Stimulated activated CD8-positive, alpha-beta memory T cell treated with anti-CD3 and anti-CD28 coated beads, Interleukin-7, amount 100 ng/mL, for 48 hours (primary cell): ENCODE measurements at regions not wholly inside any gene's neighbourhood (a gene's known extent, or its start where the extent isn't known, plus 50 kb on each side); places are given as distances from the start of the nearest gene placed in this dataset.

Experiments
- DNase-seq, 2 donors: peaks; one replicate each; pipeline ENCODE4 v3.0.0-alpha.2; 2020; ENCODE audit warnings: low read depth in 1 of 2; ENCODE audit errors: extremely low read depth in 1 of 2

- DNase-seq: no peak
Observed at GRCh38 chr1:22262583-22262982, 119.7 kb upstream of the WNT4 start.

DNA sequence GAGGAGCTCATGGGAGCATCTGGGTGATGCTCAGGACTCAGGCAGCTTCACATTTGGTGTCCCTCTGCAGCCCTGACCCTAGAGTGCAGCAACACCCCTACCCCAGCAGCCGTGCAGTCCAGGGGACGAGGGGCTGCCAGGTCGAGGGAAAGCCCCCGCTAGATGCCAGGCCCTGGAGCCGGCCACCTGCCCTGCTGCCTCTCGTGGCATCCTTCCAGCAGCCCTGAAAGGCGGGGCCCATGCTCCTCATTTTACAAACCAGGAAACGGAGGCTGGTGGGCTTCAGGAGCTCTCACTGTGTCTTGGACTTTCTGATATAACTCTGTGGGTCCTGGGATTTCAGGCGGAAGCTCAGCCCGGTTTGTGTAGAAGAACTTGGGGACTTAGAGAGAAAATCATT lies 120.5 kb upstream of the WNT4 start:
- DNase-seq: no peak

DNA sequence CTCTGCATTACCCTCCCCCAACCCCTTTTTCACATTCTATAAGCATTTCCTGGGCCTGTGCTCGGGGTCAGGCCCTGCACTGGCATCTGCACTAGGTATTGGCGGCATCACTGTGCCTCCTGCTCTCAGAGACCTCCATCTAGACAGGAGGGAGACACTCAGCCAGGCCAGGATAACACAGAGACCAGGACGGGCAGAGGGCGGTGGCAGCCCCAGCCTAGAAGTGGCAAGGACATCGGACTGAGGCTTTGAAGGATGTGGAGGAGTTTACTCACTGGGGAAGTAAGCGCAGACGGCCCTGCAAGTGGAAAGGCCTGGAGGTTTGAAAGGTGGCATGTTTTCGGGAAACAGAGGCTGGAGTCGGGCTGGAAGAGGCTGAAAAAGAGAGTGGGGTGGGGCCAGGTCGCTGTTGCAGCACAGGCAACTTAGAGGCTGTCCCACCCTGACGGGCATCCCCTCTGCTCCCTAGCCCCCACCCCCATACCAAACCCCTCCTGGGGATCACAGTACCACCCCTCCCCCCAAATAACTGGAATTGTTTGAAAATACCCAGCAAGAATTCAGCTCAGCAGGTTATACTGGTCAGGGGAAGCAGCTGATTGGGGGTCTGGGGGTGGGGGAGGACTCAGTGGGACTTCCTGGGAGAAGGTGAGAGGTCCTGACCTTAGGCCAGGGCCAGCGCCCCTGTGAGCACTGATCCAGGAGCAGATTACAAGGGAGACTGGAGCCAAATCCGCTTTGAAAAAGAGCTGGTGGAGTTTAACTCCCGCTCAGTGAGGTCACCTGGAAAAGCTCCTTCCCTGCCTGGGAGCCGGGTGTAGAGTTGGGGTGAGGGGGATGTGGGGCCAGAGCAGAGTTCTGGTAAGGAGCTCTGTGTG lies 121.8 kb upstream of the WNT4 start:
- no peak for DNase-seq

DNA sequence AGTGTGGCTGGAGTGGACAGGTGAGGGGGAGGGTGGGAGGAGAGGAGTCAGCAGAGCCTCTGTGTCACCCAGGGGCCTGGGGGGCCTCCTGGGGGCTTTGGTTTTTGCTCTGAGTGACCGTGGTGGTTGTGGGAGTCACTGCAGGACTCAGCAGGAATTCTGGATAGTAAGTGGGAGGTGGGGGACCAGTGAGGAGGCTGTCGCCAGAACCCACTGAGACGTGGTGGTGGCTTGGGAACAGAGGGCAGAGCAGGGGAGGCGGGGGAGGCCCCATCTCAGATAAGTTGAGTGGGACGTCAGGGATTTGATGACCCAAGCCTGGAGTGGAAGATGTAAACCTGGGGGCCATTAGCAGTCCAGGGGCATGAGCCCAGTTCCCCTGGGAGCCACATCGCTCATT lies 123.2 kb upstream of the WNT4 start:
- no peak for DNase-seq

- DNase-seq: no peak
Observed at GRCh38 chr1:22267413-22268175, 124.7 kb upstream of the WNT4 start.

GRCh38 chr1:22268327-22268726 lies 125.4 kb upstream of the WNT4 start:
- no peak for DNase-seq

- no peak for DNase-seq
Observed at GRCh38 chr1:22271847-22272801, 129.2 kb upstream of the WNT4 start.

DNA sequence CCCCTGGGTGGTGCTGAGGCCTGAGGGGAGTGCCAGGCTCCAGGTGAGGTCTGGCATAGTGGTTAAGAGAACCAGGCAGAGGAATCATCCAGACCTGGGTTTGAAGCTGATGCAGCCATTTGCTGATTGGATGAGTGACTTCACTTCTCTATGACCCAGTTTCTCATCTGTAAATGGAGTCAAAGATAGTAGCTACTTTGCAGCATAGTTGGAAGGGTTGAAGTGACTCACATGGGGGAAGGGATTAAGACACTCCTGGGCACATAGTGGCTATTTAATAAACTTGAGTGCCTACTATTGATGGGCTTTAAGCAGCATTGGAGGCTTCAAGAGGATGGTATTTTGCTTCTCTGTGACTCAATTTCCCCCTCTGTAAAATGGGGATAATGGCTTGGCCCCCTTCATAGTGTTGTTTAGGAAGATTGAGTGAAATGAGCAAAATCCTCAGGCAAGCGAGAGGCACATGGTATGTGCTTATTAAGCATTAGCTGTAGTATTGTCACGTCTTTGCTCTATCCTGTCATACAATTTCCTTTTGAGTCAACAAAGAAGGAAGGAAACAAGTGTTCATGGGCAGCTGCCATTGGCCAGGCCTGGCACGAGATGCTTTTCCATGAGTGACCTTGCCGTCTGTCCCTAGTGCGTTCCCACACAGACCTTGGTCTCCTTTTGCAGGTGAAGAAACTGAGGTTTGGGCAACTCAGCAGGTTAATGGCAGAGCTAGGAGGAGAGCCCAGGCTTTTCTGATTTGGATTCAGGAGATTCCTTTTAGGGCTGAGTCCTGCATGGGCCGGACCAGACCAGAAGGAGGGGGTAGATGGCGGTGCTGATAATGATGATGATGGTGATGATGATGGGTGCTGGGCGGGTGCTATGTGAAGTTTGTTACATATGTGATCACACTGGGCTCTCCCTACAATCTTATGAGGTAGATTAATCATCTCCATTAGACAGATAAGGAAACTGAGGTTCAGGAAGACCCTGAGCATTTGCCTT lies 131.1 kb upstream of the WNT4 start:
- DNase-seq: no peak

DNA sequence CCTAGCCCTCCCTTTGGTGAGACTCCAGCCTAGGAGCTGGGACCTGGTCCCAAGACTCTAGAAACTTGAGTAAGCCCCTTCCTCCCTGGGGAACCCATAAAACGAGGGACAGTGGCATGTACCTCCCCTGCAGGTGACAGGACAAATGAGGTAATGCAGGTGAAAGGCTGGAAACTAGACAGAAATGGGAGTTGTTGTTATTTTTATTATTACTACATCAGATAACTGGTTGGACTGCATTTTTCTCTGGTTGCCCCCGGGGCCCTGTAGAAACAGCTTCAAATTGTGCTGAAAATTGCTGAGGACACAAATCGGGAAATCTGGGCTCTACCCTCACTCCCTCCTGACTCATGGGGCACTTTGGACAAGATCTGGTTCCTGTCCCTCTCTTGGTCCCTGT lies 132.3 kb upstream of the WNT4 start:
- no peak for DNase-seq

- peak; percentile 6 to 7 for DNase-seq
Observed at GRCh38 chr1:22275626-22276395, 132.9 kb upstream of the WNT4 start.

- no peak for DNase-seq
Observed at GRCh38 chr1:22276396-22276748, 133.5 kb upstream of the WNT4 start.

GRCh38 chr1:22277662-22278061 lies 134.8 kb upstream of the WNT4 start:
- no peak for DNase-seq

- no peak for DNase-seq
Observed at GRCh38 chr1:22279735-22280134, 136.8 kb upstream of the WNT4 start.

GRCh38 chr1:22280526-22280925 lies 137.6 kb upstream of the WNT4 start:
- no peak for DNase-seq

GRCh38 chr1:22281521-22282363 lies 138.8 kb upstream of the WNT4 start:
- no peak for DNase-seq

GRCh38 chr1:22282364-22282995 lies 139.6 kb upstream of the WNT4 start:
- DNase-seq: no peak

DNA sequence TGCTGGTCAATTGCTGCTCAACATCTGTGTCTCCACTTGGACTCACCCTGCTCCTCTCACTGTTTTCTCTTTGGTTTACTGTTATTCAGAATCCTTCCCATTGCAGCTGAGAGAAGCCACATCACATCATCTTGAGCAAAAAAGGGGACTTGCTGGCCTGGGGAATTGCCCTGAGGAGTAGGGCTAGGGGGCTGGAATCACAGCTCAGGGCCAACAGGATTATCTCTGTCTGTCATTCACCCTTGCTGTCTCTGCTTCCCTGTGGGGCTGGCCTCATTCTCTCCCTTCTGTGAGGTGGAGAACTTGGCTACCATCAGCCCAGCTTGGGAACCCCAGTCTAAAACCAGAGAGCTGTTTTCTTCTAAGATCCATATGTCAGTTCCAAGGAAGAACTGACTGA lies 140.7 kb upstream of the WNT4 start:
- no peak for DNase-seq

DNA sequence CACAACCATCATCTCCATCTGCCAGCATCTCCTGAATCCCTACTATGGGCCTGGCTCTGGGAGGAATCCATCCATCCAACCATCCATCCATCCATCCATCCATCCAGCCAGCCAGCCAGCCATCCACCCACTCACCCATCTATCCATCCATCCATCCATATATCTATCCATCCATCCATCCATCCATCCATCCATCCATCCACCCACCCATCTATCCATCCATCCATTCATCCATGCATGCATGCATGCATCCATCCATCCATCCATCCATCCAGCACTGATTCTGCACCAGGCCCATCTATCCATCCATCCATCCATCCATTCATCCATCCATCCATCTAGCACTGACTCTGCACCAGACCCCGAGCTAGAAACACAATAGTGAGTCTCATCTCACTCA lies 141.3 kb upstream of the WNT4 start:
- no peak for DNase-seq
